Endothelial cell of umbilical vein (primary cell): ENCODE measurements at regions not wholly inside any gene's neighbourhood (a gene's known extent, or its start where the extent isn't known, plus 50 kb on each side); places are given as distances from the start of the nearest gene placed in this dataset.

Source experiments
- BruUV-seq: library from RNA; stranded (reverse); fragments of 400-500 nt; replicated peaks from 2 replicates; lab custom pipeline; 2021; lab: Mats Ljungman, UMichigan
- CTCF ChIA-PET: fragments of 300-600, 350-600 bp; sonication (Branson Sonifier 250); formaldehyde crosslinking; loops from one replicate; lab custom pipeline; 2021; ENCODE audit warnings: antibody characterized with exemption, inconsistent platforms; lab: Charles Lee
- POLR2A ChIA-PET: fragments of 300-600, 350-600 bp; sonication (Branson Sonifier 250); formaldehyde crosslinking; loops from one replicate; lab custom pipeline; 2021; ENCODE audit warnings: antibody characterized with exemption, inconsistent platforms; lab: Charles Lee
- DNase-seq: peaks from one replicate; pipeline ENCODE4 v3.0.0-alpha.2; 2011; ENCODE audit warnings: low read depth, low spot score
- FAIRE-seq: peaks from 2 replicates; lab custom pipeline; 2011; peaks lifted over from hg19 to GRCh38; lab: Jason Lieb, UNC
- H2AFZ ChIP-seq: 2 replicates; pipeline ENCODE4 v1.6.0; 2012; ENCODE audit warnings: low read depth, low read length, control low read depth, inconsistent platforms
- H3K27ac ChIP-seq: 2 replicates; pipeline ENCODE4 v1.5.1; 2011; ENCODE audit warnings: low read depth, mild to moderate bottlenecking, control low read depth, low read length, moderate library complexity; ENCODE audit not compliant: insufficient read depth
- H3K27me3 ChIP-seq, 2 experiments: 2 replicates each; pipeline versions ENCODE4 v1.6.0 to v1.6.1; 2011; ENCODE audit warnings: low read length in 2 of 2, mixed read lengths in 1 of 2; ENCODE audit not compliant: control insufficient read depth in 2 of 2, insufficient read depth in 2 of 2
- H3K36me3 ChIP-seq, 2 experiments: 2 replicates in 1 of 2; 3 replicates in 1 of 2; pipeline ENCODE4 v1.5.1; 2011; ENCODE audit warnings: low read length in 2 of 2, mild to moderate bottlenecking in 1 of 2, moderate library complexity in 1 of 2; ENCODE audit not compliant: control insufficient read depth in 2 of 2, insufficient read depth in 2 of 2; ENCODE audit errors: extremely low read depth in 1 of 2
- H3K4me1 ChIP-seq: 3 replicates; pipeline ENCODE4 v1.5.1; 2011; ENCODE audit warnings: mild to moderate bottlenecking, low read length; ENCODE audit not compliant: control insufficient read depth, insufficient read depth; ENCODE audit errors: extremely low read depth
- H3K4me2 ChIP-seq: 2 replicates; pipeline ENCODE4 v1.6.1; 2011; ENCODE audit warnings: low read length, control low read depth, mixed read lengths; ENCODE audit not compliant: insufficient read depth
- H3K4me3 ChIP-seq, 3 experiments: fragments of 200-600 bp in 1 of 3; sonication (generic), shearing (Covaris generic) in 1 of 3; replicated peaks in 1 of 3; 2 replicates each; pipeline ENCODE4 v1.5.1; 2011 to 2016; ENCODE audit warnings: control low read depth in 3 of 3, low read length in 3 of 3, mild to moderate bottlenecking in 2 of 3, inconsistent platforms in 1 of 3, low read depth in 1 of 3, moderate library complexity in 1 of 3; ENCODE audit not compliant: insufficient read depth in 1 of 3
- H3K79me2 ChIP-seq: 2 replicates; pipeline ENCODE4 v1.6.0; 2012; ENCODE audit warnings: low read length, inconsistent platforms; ENCODE audit not compliant: control insufficient read depth, insufficient read depth
- H3K9ac ChIP-seq: replicated peaks from 2 replicates; pipeline ENCODE3; 2011; ENCODE audit warnings: low read length, control low read depth; ENCODE audit not compliant: insufficient read depth; ENCODE audit errors: extremely low read depth
- H3K9me1 ChIP-seq: replicated peaks from 3 replicates; pipeline ENCODE4 v1.6.0; 2011; ENCODE audit warnings: mild to moderate bottlenecking, low read length; ENCODE audit not compliant: control insufficient read depth, insufficient read depth; ENCODE audit errors: extremely low read depth
- H3K9me3 ChIP-seq: replicated peaks from 2 replicates; pipeline ENCODE4 v1.5.1; 2012; ENCODE audit warnings: low read length, inconsistent platforms; ENCODE audit not compliant: control insufficient read depth, insufficient read depth
- H4K20me1 ChIP-seq: replicated peaks from 2 replicates; pipeline ENCODE3; 2011; ENCODE audit warnings: mild to moderate bottlenecking, low read length; ENCODE audit not compliant: control insufficient read depth, insufficient read depth; ENCODE audit errors: extremely low read depth
- EZH2 ChIP-seq: IDR thresholded peaks from 2 replicates; pipeline ENCODE4 v1.6.1; 2012; ENCODE audit warnings: borderline replicate concordance, low read depth, mild to moderate bottlenecking, moderate library complexity, low read length, inconsistent platforms; ENCODE audit not compliant: severe bottlenecking
- FOS ChIP-seq: IDR thresholded peaks from 2 replicates; pipeline ENCODE4 v1.6.1; 2011; ENCODE audit warnings: mild to moderate bottlenecking, low read length, moderate library complexity, borderline replicate concordance; ENCODE audit not compliant: insufficient read depth
- GATA2 ChIP-seq: IDR thresholded peaks from 2 replicates; pipeline ENCODE4 v1.7.0; 2011; ENCODE audit warnings: low read depth, mild to moderate bottlenecking, moderate library complexity, mixed read lengths, low read length; ENCODE audit not compliant: insufficient read length, insufficient read depth
- JUN ChIP-seq: IDR thresholded peaks from 2 replicates; pipeline ENCODE4 v1.6.1; 2011; ENCODE audit warnings: borderline replicate concordance, low read depth; ENCODE audit not compliant: insufficient read length, insufficient read depth
- MYC ChIP-seq: IDR thresholded peaks from one replicate; pipeline ENCODE4 v1.6.1; 2011; ENCODE audit warnings: mild to moderate bottlenecking, low read depth, low read length
- POLR2A ChIP-seq: IDR thresholded peaks from 2 replicates; pipeline ENCODE4 v1.6.1; 2012; ENCODE audit warnings: low read depth, mild to moderate bottlenecking, control low read depth, low read length
- POLR2AphosphoS5 ChIP-seq: IDR thresholded peaks from 2 replicates; pipeline ENCODE4 v1.6.1; 2012; ENCODE audit warnings: low read depth, mild to moderate bottlenecking, control low read depth, low read length, moderate library complexity; ENCODE audit not compliant: insufficient read depth
- dilution Hi-C: fragments of 300-500 bp; cut with MboI; formaldehyde crosslinking; loops from one replicate; pipeline ENCODE4 v1.15.0; 2019; ENCODE audit warnings: low sequenced_read_pairs; ENCODE audit not compliant: extremely low pct_ligation_motif_present
- intact Hi-C: fragments of 100-400 bp; cut with micrococcal nuclease; formaldehyde crosslinking; loops from one replicate; pipeline ENCODE4 v1.10.0; 2022
- TF ChIP-seq, protein P1 (sequence below), 2 donors: IDR thresholded peaks; 1 replicate in 1 of 2; 2 replicates in 1 of 2; pipeline ENCODE4 v1.5.1; 2011; ENCODE audit warnings: low read length in 2 of 2, mild to moderate bottlenecking in 2 of 2, moderate library complexity in 2 of 2, control low read depth in 1 of 2, inconsistent platforms in 1 of 2, low read depth in 1 of 2; ENCODE audit not compliant: insufficient read depth in 1 of 2; ENCODE audit errors: extremely low read depth in 1 of 2
- TF ChIP-seq, protein P2 (sequence below): IDR thresholded peaks from 2 replicates; pipeline ENCODE4 v1.6.1; 2011; ENCODE audit not compliant: insufficient read depth, insufficient read length

DNA sequence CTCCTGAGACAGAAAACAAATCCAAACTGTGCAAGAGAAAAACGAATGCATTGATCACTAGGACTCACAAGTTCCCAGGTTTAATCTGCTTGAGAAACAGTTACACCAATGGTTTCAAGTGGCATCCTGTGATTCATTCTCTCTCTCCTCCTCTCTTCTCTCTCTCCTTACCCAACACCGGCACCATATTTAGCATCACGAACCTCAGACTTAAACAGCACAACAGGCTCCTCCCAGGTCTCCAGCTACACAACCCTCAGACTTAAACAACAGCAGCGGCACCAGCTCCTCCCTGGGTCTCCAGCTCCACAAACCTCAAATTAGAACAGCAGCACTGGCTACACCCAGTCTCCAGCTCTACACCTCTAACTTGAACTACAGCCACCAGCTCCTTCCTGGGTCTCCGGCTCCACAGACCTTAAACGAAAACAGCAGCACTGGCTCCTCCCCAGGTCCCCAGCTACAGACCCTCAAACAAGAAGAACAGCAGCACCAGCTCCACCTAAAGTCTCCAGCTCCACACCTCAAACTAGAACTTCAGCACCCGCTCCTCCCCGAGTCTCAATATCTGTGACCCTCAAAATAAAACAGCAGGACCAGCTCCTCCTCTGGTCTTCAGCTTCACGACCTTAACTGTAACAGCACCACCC lies 355.9 kb downstream of the PREX1 start:
- no peaks in the 10 kb centered on the region for H3K9me1 ChIP-seq
- ChIA-PET CTCF (interaction anchor here (1.9 to 2.1 kb wide), 2 partner anchors 11 to 149 kb away, joined by 7 read pairs; no protein-coding TSS in a partner anchor), POLR2A (no interaction called here)
- FAIRE-seq (no peak), DNase-seq (no peak)
- no peaks in the 10 kb centered on the region for H4K20me1 ChIP-seq
- intact Hi-C loops = no loop called here
- H3K4me1 ChIP-seq = no peaks in the 10 kb centered on the region
- BruUV-seq = no TSS peak
- dilution Hi-C loops = no loop called here
- no peak overlapping the region for H3K9ac ChIP-seq
- no peaks in the 10 kb centered on the region for H3K36me3 ChIP-seq
- no peak for TF ChIP-seq MYC
- no peak for TF ChIP-seq POLR2A
- no peak for TF ChIP-seq EZH2
- TF ChIP-seq JUN = no peak
- no peak for TF ChIP-seq POLR2AphosphoS5
- TF ChIP-seq, protein P1, sequence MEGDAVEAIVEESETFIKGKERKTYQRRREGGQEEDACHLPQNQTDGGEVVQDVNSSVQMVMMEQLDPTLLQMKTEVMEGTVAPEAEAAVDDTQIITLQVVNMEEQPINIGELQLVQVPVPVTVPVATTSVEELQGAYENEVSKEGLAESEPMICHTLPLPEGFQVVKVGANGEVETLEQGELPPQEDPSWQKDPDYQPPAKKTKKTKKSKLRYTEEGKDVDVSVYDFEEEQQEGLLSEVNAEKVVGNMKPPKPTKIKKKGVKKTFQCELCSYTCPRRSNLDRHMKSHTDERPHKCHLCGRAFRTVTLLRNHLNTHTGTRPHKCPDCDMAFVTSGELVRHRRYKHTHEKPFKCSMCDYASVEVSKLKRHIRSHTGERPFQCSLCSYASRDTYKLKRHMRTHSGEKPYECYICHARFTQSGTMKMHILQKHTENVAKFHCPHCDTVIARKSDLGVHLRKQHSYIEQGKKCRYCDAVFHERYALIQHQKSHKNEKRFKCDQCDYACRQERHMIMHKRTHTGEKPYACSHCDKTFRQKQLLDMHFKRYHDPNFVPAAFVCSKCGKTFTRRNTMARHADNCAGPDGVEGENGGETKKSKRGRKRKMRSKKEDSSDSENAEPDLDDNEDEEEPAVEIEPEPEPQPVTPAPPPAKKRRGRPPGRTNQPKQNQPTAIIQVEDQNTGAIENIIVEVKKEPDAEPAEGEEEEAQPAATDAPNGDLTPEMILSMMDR (IDR thresholded peaks at IDR 0.05; ENCODE audit: extremely low read depth in 1 of 2, insufficient read depth in 1 of 2, low read depth in 1 of 2, low read length in 2 of 2) = no peak
- TF ChIP-seq, protein P2, sequence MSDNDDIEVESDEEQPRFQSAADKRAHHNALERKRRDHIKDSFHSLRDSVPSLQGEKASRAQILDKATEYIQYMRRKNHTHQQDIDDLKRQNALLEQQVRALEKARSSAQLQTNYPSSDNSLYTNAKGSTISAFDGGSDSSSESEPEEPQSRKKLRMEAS = no peak
- TF ChIP-seq FOS = no peak
- TF ChIP-seq GATA2 = no peak
- H3K4me3 ChIP-seq = no peak overlapping the region
- H2AFZ ChIP-seq = no peak overlapping the region
- H3K27ac ChIP-seq = no peak overlapping the region
- H3K9me3 ChIP-seq = no peaks in the 10 kb centered on the region
- no peaks in the 10 kb centered on the region for H3K79me2 ChIP-seq
- H3K27me3 ChIP-seq = no peaks in the 10 kb centered on the region
- no peak overlapping the region for H3K4me2 ChIP-seq
